Retinal pigment epithelial cell (primary cell): ENCODE measurements at regions not wholly inside any gene's neighbourhood (a gene's known extent, or its start where the extent isn't known, plus 50 kb on each side); places are given as distances from the start of the nearest gene placed in this dataset.

Experiments used
- DNase-seq: peaks from one replicate; pipeline ENCODE4 v3.0.0-alpha.2; 2010; ENCODE audit warnings: low read depth
- H3K4me3 ChIP-seq: 2 replicates; pipeline ENCODE4 v1.5.1; 2011; ENCODE audit warnings: mild to moderate bottlenecking, low read length, control low read depth, moderate library complexity
- TF ChIP-seq, protein P1 (sequence below): conservative IDR thresholded peaks from 2 replicates; pipeline ENCODE4 v1.5.1; 2011; ENCODE audit warnings: low read depth, low read length, control low read depth, inconsistent platforms

DNA sequence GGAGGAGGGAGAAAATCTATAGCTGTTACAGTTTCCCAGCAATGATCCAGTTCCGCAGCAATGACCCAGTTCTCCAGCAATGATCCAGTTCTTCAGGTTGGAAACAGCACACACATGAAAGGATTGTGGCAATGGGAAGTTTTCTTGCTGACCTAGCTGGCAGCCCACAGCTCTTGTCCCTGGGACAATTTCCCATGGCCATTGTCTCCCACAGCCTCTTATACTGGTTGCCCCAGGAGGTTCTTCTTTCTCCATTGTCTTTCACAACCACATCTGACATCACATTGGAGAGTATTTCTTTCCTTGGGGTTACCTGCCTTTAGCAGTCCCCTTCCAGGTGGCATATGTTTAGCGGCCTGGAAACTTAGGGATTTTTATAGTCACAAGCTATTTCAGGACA, 209.8 kb upstream of the PLEKHG7 start:
- TF ChIP-seq, protein P1, sequence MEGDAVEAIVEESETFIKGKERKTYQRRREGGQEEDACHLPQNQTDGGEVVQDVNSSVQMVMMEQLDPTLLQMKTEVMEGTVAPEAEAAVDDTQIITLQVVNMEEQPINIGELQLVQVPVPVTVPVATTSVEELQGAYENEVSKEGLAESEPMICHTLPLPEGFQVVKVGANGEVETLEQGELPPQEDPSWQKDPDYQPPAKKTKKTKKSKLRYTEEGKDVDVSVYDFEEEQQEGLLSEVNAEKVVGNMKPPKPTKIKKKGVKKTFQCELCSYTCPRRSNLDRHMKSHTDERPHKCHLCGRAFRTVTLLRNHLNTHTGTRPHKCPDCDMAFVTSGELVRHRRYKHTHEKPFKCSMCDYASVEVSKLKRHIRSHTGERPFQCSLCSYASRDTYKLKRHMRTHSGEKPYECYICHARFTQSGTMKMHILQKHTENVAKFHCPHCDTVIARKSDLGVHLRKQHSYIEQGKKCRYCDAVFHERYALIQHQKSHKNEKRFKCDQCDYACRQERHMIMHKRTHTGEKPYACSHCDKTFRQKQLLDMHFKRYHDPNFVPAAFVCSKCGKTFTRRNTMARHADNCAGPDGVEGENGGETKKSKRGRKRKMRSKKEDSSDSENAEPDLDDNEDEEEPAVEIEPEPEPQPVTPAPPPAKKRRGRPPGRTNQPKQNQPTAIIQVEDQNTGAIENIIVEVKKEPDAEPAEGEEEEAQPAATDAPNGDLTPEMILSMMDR, result no peak
- no peak for DNase-seq
- H3K4me3 ChIP-seq, result no peak overlapping the region

DNA sequence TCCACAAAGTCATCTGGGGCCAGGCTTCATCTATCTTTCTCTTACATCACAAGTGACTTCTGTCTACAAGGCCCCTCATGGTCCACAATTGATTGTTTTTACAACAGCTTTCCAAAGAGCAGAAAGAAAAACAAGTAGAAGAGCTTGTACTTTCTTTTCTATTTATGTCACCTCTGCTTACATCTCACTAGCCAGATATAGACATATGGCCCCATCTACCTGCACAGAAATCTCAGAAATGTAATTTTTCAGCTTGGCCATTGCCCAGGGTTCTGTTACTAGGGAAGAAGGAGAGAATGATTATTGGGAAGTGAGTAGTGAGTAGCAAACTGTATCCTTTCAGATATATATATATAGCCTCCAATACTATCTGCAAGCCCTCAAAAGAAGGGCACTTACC, 210.5 kb upstream of the PLEKHG7 start:
- H3K4me3 ChIP-seq, result no peak overlapping the region
- TF ChIP-seq, protein P1, result no peak
- no peak for DNase-seq

DNA sequence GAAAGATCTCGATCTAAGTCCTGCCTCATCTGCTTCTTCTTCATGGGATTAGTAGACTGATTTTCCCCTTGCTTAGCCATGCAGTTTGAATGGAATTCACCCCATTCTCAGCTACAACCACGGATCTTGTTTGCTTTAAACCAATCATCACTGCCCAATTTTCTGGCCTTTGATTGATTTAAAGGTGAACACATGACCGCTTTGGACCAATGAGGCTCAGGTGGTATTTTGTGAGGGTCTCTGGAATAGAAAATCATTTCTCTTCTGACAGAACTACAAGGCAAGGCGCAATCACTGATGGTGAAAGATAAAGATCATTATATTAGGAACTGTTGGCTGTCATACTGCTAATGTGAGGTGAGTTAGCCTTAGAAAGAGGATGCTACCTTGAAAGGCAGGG, 213.0 kb upstream of the PLEKHG7 start:
- H3K4me3 ChIP-seq, result no peak overlapping the region
- TF ChIP-seq, protein P1, result no peak
- no peak for DNase-seq

DNA sequence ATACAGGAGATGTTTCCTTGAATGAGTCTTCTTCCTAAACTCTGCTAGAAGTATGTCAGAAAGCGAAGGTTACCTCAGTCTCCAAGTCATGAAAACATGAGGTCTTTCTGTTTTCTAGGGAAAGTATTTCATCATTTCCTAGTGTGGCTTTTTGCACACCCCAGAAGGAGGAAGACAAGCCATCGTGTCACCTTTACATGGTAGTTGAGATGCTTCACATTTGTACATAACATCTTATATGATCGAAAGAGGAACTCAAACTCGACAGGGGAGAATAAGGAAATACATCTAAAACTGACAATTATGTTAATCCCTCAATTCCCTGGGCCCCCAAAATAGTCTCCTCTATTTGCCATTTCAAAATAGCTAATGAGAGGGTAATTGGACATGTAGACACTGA, 214.1 kb upstream of the PLEKHG7 start:
- no peak overlapping the region for H3K4me3 ChIP-seq
- TF ChIP-seq, protein P1, result no peak
- no peak for DNase-seq

DNA sequence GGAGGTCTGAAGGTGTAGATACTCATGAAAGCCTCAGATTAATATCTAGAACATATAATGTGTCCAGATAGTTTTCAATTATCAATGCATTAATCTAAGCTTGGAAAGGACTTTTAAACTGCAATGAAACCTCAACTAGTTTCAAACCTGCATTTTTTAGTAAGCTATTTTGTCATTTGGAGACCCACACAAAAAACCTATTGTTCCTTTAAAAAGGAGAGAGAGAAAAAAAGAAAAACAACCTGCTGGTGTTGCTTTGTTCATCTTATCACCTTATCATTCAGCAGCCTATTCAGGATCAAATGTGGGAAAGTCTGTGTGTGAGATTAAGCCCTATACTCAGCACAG, 215.7 kb upstream of the PLEKHG7 start:
- no peak overlapping the region for H3K4me3 ChIP-seq
- TF ChIP-seq, protein P1, result no peak
- no peak for DNase-seq

DNA sequence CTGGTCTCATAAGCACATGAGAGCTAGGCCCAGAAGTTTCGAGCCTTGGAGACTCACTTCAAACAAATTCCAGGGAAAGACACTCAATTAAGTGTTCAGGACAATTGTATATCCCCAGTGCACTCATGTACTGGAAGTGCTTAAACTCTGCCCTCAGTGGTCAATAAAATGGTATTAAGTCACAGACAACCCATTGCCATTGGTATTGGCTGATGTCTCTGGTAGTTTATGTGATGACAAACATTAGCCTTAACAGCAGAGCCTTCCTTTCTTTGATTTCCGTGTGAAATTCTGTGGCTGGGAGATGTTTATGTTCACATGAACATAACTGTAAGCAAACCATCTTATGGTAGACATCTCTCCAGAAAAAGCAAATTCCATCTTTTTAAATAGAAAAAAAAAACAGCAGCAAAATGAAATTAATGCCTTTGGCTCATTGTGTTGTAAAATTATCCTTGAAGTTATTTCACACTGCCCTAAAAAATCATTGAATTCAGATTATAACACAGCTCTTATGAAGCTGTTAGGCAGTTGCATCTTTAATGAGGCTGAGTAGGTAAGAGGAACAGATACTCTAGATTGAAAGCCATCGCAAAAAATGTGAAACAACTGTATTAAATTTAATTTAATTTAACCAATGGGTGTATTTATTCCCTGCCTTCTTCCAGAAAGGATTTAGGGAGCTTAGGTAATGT, 216.2 kb upstream of the PLEKHG7 start:
- TF ChIP-seq, protein P1, result no peak
- no peak for DNase-seq
- no peak overlapping the region for H3K4me3 ChIP-seq
